Endothelial cell of umbilical vein (primary cell): ENCODE measurements at regions not wholly inside any gene's neighbourhood (a gene's known extent, or its start where the extent isn't known, plus 50 kb on each side); places are given as distances from the start of the nearest gene placed in this dataset.

Experiments
- BruUV-seq: library from RNA; stranded (reverse); fragments of 400-500 nt; replicated peaks from 2 replicates; lab custom pipeline; 2021; lab: Mats Ljungman, UMichigan
- CTCF ChIA-PET: fragments of 300-600, 350-600 bp; sonication (Branson Sonifier 250); formaldehyde crosslinking; loops from one replicate; lab custom pipeline; 2021; ENCODE audit warnings: antibody characterized with exemption, inconsistent platforms; lab: Charles Lee
- POLR2A ChIA-PET: fragments of 300-600, 350-600 bp; sonication (Branson Sonifier 250); formaldehyde crosslinking; loops from one replicate; lab custom pipeline; 2021; ENCODE audit warnings: antibody characterized with exemption, inconsistent platforms; lab: Charles Lee
- DNase-seq: peaks from one replicate; pipeline ENCODE4 v3.0.0-alpha.2; 2011; ENCODE audit warnings: low read depth, low spot score
- FAIRE-seq: peaks from 2 replicates; lab custom pipeline; 2011; peaks lifted over from hg19 to GRCh38; lab: Jason Lieb, UNC
- H2AFZ ChIP-seq: 2 replicates; pipeline ENCODE4 v1.6.0; 2012; ENCODE audit warnings: low read depth, low read length, control low read depth, inconsistent platforms
- H3K27ac ChIP-seq: 2 replicates; pipeline ENCODE4 v1.5.1; 2011; ENCODE audit warnings: low read depth, mild to moderate bottlenecking, control low read depth, low read length, moderate library complexity; ENCODE audit not compliant: insufficient read depth
- H3K27me3 ChIP-seq, 2 experiments: 2 replicates each; pipeline versions ENCODE4 v1.6.0 to v1.6.1; 2011; ENCODE audit warnings: low read length in 2 of 2, mixed read lengths in 1 of 2; ENCODE audit not compliant: control insufficient read depth in 2 of 2, insufficient read depth in 2 of 2
- H3K36me3 ChIP-seq, 2 experiments: 2 replicates in 1 of 2; 3 replicates in 1 of 2; pipeline ENCODE4 v1.5.1; 2011; ENCODE audit warnings: low read length in 2 of 2, mild to moderate bottlenecking in 1 of 2, moderate library complexity in 1 of 2; ENCODE audit not compliant: control insufficient read depth in 2 of 2, insufficient read depth in 2 of 2; ENCODE audit errors: extremely low read depth in 1 of 2
- H3K4me1 ChIP-seq: 3 replicates; pipeline ENCODE4 v1.5.1; 2011; ENCODE audit warnings: mild to moderate bottlenecking, low read length; ENCODE audit not compliant: control insufficient read depth, insufficient read depth; ENCODE audit errors: extremely low read depth
- H3K4me2 ChIP-seq: 2 replicates; pipeline ENCODE4 v1.6.1; 2011; ENCODE audit warnings: low read length, control low read depth, mixed read lengths; ENCODE audit not compliant: insufficient read depth
- H3K4me3 ChIP-seq, 3 experiments: fragments of 200-600 bp in 1 of 3; sonication (generic), shearing (Covaris generic) in 1 of 3; replicated peaks in 1 of 3; 2 replicates each; pipeline ENCODE4 v1.5.1; 2011 to 2016; ENCODE audit warnings: control low read depth in 3 of 3, low read length in 3 of 3, mild to moderate bottlenecking in 2 of 3, inconsistent platforms in 1 of 3, low read depth in 1 of 3, moderate library complexity in 1 of 3; ENCODE audit not compliant: insufficient read depth in 1 of 3
- H3K79me2 ChIP-seq: 2 replicates; pipeline ENCODE4 v1.6.0; 2012; ENCODE audit warnings: low read length, inconsistent platforms; ENCODE audit not compliant: control insufficient read depth, insufficient read depth
- H3K9ac ChIP-seq: replicated peaks from 2 replicates; pipeline ENCODE3; 2011; ENCODE audit warnings: low read length, control low read depth; ENCODE audit not compliant: insufficient read depth; ENCODE audit errors: extremely low read depth
- H3K9me1 ChIP-seq: replicated peaks from 3 replicates; pipeline ENCODE4 v1.6.0; 2011; ENCODE audit warnings: mild to moderate bottlenecking, low read length; ENCODE audit not compliant: control insufficient read depth, insufficient read depth; ENCODE audit errors: extremely low read depth
- H3K9me3 ChIP-seq: replicated peaks from 2 replicates; pipeline ENCODE4 v1.5.1; 2012; ENCODE audit warnings: low read length, inconsistent platforms; ENCODE audit not compliant: control insufficient read depth, insufficient read depth
- H4K20me1 ChIP-seq: replicated peaks from 2 replicates; pipeline ENCODE3; 2011; ENCODE audit warnings: mild to moderate bottlenecking, low read length; ENCODE audit not compliant: control insufficient read depth, insufficient read depth; ENCODE audit errors: extremely low read depth
- CTCF ChIP-seq, 2 donors: IDR thresholded peaks; 1 replicate in 1 of 2; 2 replicates in 1 of 2; pipeline ENCODE4 v1.5.1; 2011; ENCODE audit warnings: low read length in 2 of 2, mild to moderate bottlenecking in 2 of 2, moderate library complexity in 2 of 2, control low read depth in 1 of 2, inconsistent platforms in 1 of 2, low read depth in 1 of 2; ENCODE audit not compliant: insufficient read depth in 1 of 2; ENCODE audit errors: extremely low read depth in 1 of 2
- EZH2 ChIP-seq: IDR thresholded peaks from 2 replicates; pipeline ENCODE4 v1.6.1; 2012; ENCODE audit warnings: borderline replicate concordance, low read depth, mild to moderate bottlenecking, moderate library complexity, low read length, inconsistent platforms; ENCODE audit not compliant: severe bottlenecking
- FOS ChIP-seq: IDR thresholded peaks from 2 replicates; pipeline ENCODE4 v1.6.1; 2011; ENCODE audit warnings: mild to moderate bottlenecking, low read length, moderate library complexity, borderline replicate concordance; ENCODE audit not compliant: insufficient read depth
- GATA2 ChIP-seq: IDR thresholded peaks from 2 replicates; pipeline ENCODE4 v1.7.0; 2011; ENCODE audit warnings: low read depth, mild to moderate bottlenecking, moderate library complexity, mixed read lengths, low read length; ENCODE audit not compliant: insufficient read length, insufficient read depth
- JUN ChIP-seq: IDR thresholded peaks from 2 replicates; pipeline ENCODE4 v1.6.1; 2011; ENCODE audit warnings: borderline replicate concordance, low read depth; ENCODE audit not compliant: insufficient read length, insufficient read depth
- MYC ChIP-seq: IDR thresholded peaks from one replicate; pipeline ENCODE4 v1.6.1; 2011; ENCODE audit warnings: mild to moderate bottlenecking, low read depth, low read length
- POLR2A ChIP-seq: IDR thresholded peaks from 2 replicates; pipeline ENCODE4 v1.6.1; 2012; ENCODE audit warnings: low read depth, mild to moderate bottlenecking, control low read depth, low read length
- POLR2AphosphoS5 ChIP-seq: IDR thresholded peaks from 2 replicates; pipeline ENCODE4 v1.6.1; 2012; ENCODE audit warnings: low read depth, mild to moderate bottlenecking, control low read depth, low read length, moderate library complexity; ENCODE audit not compliant: insufficient read depth
- dilution Hi-C: fragments of 300-500 bp; cut with MboI; formaldehyde crosslinking; loops from one replicate; pipeline ENCODE4 v1.15.0; 2019; ENCODE audit warnings: low sequenced_read_pairs; ENCODE audit not compliant: extremely low pct_ligation_motif_present
- intact Hi-C: fragments of 100-400 bp; cut with micrococcal nuclease; formaldehyde crosslinking; loops from one replicate; pipeline ENCODE4 v1.10.0; 2022
- TF ChIP-seq, protein P1 (sequence below): IDR thresholded peaks from 2 replicates; pipeline ENCODE4 v1.6.1; 2011; ENCODE audit not compliant: insufficient read depth, insufficient read length

- Histone ChIP-seq H4K20me1 (no peaks in the 10 kb centered on the region), H3K9me3 (no peaks in the 10 kb centered on the region), H3K79me2 (no peaks in the 10 kb centered on the region), H3K36me3 (no peaks in the 10 kb centered on the region), H3K4me3 (no peak overlapping the region), H3K9ac (no peak overlapping the region), H3K4me2 (no peak overlapping the region), H2AFZ (no peak overlapping the region), H3K27me3 (no peaks in the 10 kb centered on the region), H3K9me1 (no peaks in the 10 kb centered on the region), H3K27ac (no peak overlapping the region), H3K4me1 (peaks cover 22% of the 10 kb centered on the region)
- CTCF ChIA-PET: no interaction called here
- FAIRE-seq (no peak), DNase-seq (no peak)
- POLR2A ChIA-PET: interaction anchor here (0.7 kb wide), 1 partner anchor 17 kb away, joined by 4 read pairs; no protein-coding TSS in a partner anchor
- intact Hi-C loops: loop anchor here (5.0 kb wide), 1 partner anchor 194 kb away; no protein-coding TSS in a partner anchor
- dilution Hi-C loops: no loop called here
- BruUV-seq: no TSS peak
- no peak for TF ChIP-seq POLR2AphosphoS5
- TF ChIP-seq GATA2: no peak
- TF ChIP-seq EZH2: no peak
- TF ChIP-seq FOS: no peak
- TF ChIP-seq CTCF (IDR thresholded peaks at IDR 0.05; ENCODE audit: extremely low read depth in 1 of 2, insufficient read depth in 1 of 2, low read depth in 1 of 2, low read length in 2 of 2): no peak
- TF ChIP-seq JUN: no peak
- TF ChIP-seq POLR2A: no peak
- TF ChIP-seq, protein P1, sequence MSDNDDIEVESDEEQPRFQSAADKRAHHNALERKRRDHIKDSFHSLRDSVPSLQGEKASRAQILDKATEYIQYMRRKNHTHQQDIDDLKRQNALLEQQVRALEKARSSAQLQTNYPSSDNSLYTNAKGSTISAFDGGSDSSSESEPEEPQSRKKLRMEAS: no peak
- TF ChIP-seq MYC: no peak
Measured at GRCh38 chr6:142008016-142008735, 124.5 kb upstream of the GJE1 start.
